ENCODE measurements at regions not wholly inside any gene's neighbourhood (a gene's known extent, or its start where the extent isn't known, plus 50 kb on each side); places are given as distances from the start of the nearest gene placed in this dataset.

DNA sequence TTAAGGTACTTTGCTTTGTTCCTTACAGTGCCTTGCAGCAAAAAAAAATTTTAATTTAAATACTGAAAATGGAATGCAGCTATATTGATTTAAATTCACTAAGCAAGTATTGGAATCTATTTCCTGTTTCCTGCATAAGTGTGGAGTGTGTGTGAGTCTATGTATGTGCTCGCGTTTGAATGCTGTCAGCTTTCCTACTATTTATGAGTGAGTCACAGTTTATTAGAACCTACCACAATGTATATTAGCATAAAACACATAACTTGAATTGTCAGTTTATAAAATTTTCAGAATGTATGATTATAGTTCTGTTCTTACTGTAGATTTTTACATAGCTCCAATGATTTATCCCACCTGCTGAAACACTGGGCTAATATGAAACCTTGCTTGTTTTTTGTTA, 302.1 kb downstream of the NR2F1-AS1 start:
- DNase-seq (ENCODE audit: low read depth) = no peak
- TF ChIP-seq, protein P1, sequence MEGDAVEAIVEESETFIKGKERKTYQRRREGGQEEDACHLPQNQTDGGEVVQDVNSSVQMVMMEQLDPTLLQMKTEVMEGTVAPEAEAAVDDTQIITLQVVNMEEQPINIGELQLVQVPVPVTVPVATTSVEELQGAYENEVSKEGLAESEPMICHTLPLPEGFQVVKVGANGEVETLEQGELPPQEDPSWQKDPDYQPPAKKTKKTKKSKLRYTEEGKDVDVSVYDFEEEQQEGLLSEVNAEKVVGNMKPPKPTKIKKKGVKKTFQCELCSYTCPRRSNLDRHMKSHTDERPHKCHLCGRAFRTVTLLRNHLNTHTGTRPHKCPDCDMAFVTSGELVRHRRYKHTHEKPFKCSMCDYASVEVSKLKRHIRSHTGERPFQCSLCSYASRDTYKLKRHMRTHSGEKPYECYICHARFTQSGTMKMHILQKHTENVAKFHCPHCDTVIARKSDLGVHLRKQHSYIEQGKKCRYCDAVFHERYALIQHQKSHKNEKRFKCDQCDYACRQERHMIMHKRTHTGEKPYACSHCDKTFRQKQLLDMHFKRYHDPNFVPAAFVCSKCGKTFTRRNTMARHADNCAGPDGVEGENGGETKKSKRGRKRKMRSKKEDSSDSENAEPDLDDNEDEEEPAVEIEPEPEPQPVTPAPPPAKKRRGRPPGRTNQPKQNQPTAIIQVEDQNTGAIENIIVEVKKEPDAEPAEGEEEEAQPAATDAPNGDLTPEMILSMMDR (IDR thresholded peaks at IDR 0.05; ENCODE audit: low read length, missing control alignments) = no peak
- no peak overlapping the region for H3K4me3 ChIP-seq (replicated peaks; ENCODE audit: low read depth, low read length)

DNA sequence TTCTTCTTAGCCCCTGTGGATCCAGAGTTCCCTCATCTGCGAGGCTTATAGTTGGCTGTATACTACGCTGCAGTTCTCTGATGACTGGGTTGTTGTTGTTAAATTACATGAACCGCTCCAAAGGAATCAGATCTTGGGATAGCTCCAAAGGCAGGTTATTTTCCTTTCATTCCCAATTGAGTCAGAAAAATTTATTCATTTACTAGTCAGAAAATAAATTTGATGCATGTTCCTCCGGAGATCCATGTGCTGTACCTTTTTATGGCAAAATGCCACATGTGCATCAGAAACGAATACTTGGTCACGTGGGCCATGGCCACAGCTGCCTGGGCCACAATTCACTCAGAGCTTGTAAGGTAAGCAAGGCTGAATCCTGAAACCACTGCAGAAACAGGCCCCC, 304.0 kb downstream of the NR2F1-AS1 start:
- TF ChIP-seq, protein P1 (IDR thresholded peaks at IDR 0.05; ENCODE audit: low read length, missing control alignments) = no peak
- no peak overlapping the region for H3K4me3 ChIP-seq (replicated peaks; ENCODE audit: low read depth, low read length)
- no peak for DNase-seq (ENCODE audit: low read depth)

DNA sequence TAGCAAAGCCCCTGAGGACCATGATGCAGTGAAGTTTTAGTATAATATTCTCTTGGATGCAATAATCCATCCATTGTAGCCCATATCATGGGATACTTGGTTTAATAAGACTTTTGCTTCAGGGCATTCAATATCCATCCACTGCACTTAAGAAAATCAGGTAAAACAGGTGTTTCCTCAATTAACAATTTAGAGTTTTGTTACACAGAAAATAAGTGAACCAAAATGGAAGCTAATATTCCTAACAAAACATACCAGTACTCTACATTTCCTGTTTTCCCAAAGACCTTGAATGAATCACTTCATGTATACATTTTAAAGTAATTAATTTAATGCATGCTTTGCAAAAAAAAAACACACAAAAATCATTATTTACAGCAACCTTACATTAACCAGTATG, 305.6 kb downstream of the NR2F1-AS1 start:
- TF ChIP-seq, protein P1 (IDR thresholded peaks at IDR 0.05; ENCODE audit: low read length, missing control alignments) = no peak
- DNase-seq (ENCODE audit: low read depth) = no peak
- H3K4me3 ChIP-seq (replicated peaks; ENCODE audit: low read depth, low read length) = no peak overlapping the region

DNA sequence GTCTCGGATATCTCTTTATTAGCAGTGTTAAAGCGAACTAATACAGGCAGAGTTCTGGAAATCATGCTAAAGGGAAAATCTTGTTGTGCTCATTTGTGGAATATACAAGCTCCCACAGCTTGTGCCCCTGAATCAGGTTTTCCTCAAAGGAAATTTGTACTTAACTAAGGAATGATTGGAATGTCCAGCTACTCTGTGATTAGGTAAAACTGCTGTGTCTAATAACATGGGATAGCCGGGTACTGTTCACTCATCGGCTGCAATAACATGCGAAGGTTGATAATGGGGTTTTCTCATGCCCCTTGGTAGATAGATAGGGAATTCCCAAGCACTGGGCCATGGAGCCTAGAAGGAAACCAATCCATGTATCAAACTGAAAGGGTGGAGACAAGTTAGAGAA, 306.7 kb downstream of the NR2F1-AS1 start:
- no peak overlapping the region for H3K4me3 ChIP-seq (replicated peaks; ENCODE audit: low read depth, low read length)
- TF ChIP-seq, protein P1 (IDR thresholded peaks at IDR 0.05; ENCODE audit: low read length, missing control alignments) = no peak
- peak; percentile 90 for DNase-seq (ENCODE audit: low read depth)

DNA sequence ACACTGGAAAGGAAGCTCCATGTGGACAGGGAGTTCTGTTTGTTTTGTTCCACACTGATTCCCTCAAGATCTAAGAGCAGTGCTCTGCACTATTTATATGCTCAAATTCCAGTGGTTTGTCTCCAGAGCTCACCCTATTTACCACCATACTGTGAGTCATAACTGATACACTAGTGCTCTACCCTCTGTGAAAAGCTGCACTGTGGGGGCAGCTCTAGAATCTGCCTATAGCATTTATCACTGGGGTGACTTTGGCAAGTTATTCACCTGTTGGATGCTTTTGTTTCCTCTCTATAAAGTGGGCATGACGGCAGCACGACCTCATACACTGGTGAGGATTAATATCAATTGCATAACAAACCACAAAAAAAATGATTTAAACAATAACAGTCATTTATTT, 307.8 kb downstream of the NR2F1-AS1 start:
- TF ChIP-seq, protein P1 (IDR thresholded peaks at IDR 0.05; ENCODE audit: low read length, missing control alignments) = no peak
- no peak overlapping the region for H3K4me3 ChIP-seq (replicated peaks; ENCODE audit: low read depth, low read length)
- DNase-seq (ENCODE audit: low read depth) = peak; percentile 63

DNA sequence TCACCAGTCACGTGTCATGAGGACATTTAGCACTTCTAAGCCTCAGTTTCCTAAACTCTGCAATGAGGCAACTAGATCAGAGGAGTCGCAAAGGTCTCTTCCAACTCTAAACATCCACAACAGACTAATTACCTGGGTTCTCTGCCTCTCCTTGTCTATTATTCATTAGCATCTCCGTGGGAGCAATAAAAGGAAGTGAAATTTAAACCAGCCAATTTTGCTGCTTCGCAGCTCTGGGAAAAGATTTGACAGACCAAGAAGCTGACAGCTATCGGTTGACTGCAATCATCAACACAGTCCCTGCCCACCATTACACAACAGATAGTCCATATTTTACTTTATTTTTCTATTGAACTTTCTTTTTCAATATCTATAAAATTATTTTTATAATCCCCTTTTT, 308.9 kb downstream of the NR2F1-AS1 start:
- DNase-seq (ENCODE audit: low read depth) = no peak
- no peak overlapping the region for H3K4me3 ChIP-seq (replicated peaks; ENCODE audit: low read depth, low read length)
- TF ChIP-seq, protein P1 (IDR thresholded peaks at IDR 0.05; ENCODE audit: low read length, missing control alignments) = no peak

DNA sequence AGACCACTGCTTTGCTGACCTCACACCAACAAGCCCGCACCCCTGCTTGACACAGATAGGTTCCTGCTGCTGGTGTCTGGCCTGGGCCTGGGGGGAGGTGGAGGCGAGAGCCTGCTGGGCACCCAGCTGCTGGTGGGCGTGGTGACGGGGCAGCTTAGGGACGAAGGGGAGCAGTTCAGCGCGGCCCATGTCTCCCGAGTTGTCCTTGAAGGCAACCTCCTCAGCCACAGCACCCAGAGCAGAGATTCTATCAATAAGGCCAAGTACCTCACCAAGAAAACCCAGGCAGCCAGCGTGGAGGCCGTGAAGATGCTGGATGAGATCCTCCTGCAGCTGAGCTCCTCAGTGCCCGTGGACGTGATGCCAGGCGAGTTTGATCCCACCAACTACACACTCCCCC, 313.3 kb downstream of the NR2F1-AS1 start:
- no peak for DNase-seq (ENCODE audit: low read depth)
- TF ChIP-seq, protein P1 (IDR thresholded peaks at IDR 0.05; ENCODE audit: low read length, missing control alignments) = no peak
- H3K4me3 ChIP-seq (replicated peaks; ENCODE audit: low read depth, low read length) = no peak overlapping the region
